HCT116 (cell line): ENCODE measurements at regions not wholly inside any gene's neighbourhood (a gene's known extent, or its start where the extent isn't known, plus 50 kb on each side); places are given as distances from the start of the nearest gene placed in this dataset.

Experiments
- ATAC-seq: fragments of 200-7000 bp; cut with Tn5 transposase; 2 replicates; pipeline ENCODE4 v1.9.1; 2020; ENCODE audit warnings: mild to moderate bottlenecking, moderate library complexity
- BruUV-seq: library from RNA; stranded (reverse); fragments of 400-500 nt; replicated peaks from 2 replicates; lab custom pipeline; 2021; lab: Mats Ljungman, UMichigan
- CTCF ChIA-PET: fragments of 300-600 bp; sonication (Branson Sonifier 250); formaldehyde crosslinking; loops from one replicate; lab custom pipeline; 2021; ENCODE audit warnings: antibody characterized with exemption; lab: Charles Lee
- POLR2A ChIA-PET: fragments of 300-600, 350-600 bp; sonication (Branson Sonifier 250); formaldehyde crosslinking; loops from one replicate; lab custom pipeline; 2021; ENCODE audit warnings: antibody characterized with exemption; lab: Charles Lee
- RAD21 ChIA-PET, 2 experiments: fragments of 300-600 bp; sonication (Branson Sonifier 250); formaldehyde crosslinking; loops; one replicate each; lab custom pipeline; 2023; ENCODE audit warnings: low total read pairs in 2 of 2; ENCODE audit not compliant: uncharacterized antibody in 2 of 2, unreplicated experiment in 2 of 2, low non-redundant PET in 1 of 2; lab: Charles Lee
- DNase-seq: peaks from one replicate; pipeline ENCODE4 v3.0.0-alpha.2; 2010; ENCODE audit warnings: low read depth, low spot score
- H2AFZ ChIP-seq: fragments of 200-600 bp; shearing (Covaris generic), sonication (generic); 2 replicates; pipeline ENCODE4 v1.6.1; 2017; ENCODE audit warnings: low read depth, mixed run types, mixed read lengths, antibody characterized with exemption, low read length; ENCODE audit not compliant: poor library complexity, severe bottlenecking
- H3K27ac ChIP-seq: 2 replicates; pipeline ENCODE4 v1.5.1; 2012; ENCODE audit warnings: low read depth, low read length
- H3K27me3 ChIP-seq: fragments of 200-600 bp; sonication (generic); 2 replicates; pipeline ENCODE4 v1.6.1; 2016; ENCODE audit warnings: mixed run types, low read length, mixed read lengths; ENCODE audit not compliant: insufficient read depth
- H3K36me3 ChIP-seq, 2 experiments: fragments of 200-500 bp in 1 of 2; fragments of 200-600 bp in 1 of 2; sonication (Bioruptor generic) in 1 of 2; sonication (generic) in 1 of 2; 2 replicates each; pipeline versions ENCODE4 v1.5.1 to v1.6.1; 2014 to 2016; ENCODE audit warnings: low read length in 2 of 2, inconsistent platforms in 1 of 2, mixed read lengths in 1 of 2, mixed run types in 1 of 2; ENCODE audit not compliant: insufficient read depth in 2 of 2, control insufficient read depth in 1 of 2
- H3K4me1 ChIP-seq, 2 experiments: fragments of 200-600 bp in 1 of 2; sonication (generic) in 1 of 2; 2 replicates each; pipeline versions ENCODE4 v1.5.1 to v1.6.1; 2012 to 2017; ENCODE audit warnings: low read length in 2 of 2, inconsistent platforms in 1 of 2, mild to moderate bottlenecking in 1 of 2, mixed read lengths in 1 of 2, mixed run types in 1 of 2, moderate library complexity in 1 of 2; ENCODE audit not compliant: insufficient read depth in 2 of 2, control insufficient read depth in 1 of 2
- H3K4me2 ChIP-seq: fragments of 200-600 bp; sonication (generic); 2 replicates; pipeline ENCODE4 v1.6.1; 2017; ENCODE audit warnings: mixed run types, low read length, mixed read lengths
- H3K4me3 ChIP-seq, 2 experiments: fragments of 200-600 bp in 1 of 2; sonication (generic) in 1 of 2; replicated peaks in 1 of 2; 2 replicates each; pipeline ENCODE4 v1.5.1; 2011 to 2016; ENCODE audit warnings: low read length in 2 of 2, control low read depth in 1 of 2, low read depth in 1 of 2, mild to moderate bottlenecking in 1 of 2, mixed read lengths in 1 of 2, mixed run types in 1 of 2
- H3K79me2 ChIP-seq: fragments of 200-600 bp; sonication (generic); 2 replicates; pipeline ENCODE4 v1.6.1; 2017; ENCODE audit warnings: mild to moderate bottlenecking, mixed run types, low read length, moderate library complexity, mixed read lengths; ENCODE audit not compliant: insufficient read depth
- H3K9ac ChIP-seq: fragments of 200-600 bp; sonication (generic); 2 replicates; pipeline ENCODE4 v1.6.1; 2016; ENCODE audit warnings: low read length, mixed read lengths
- H3K9me2 ChIP-seq: fragments of 200-600 bp; sonication (generic), shearing (Covaris generic); 2 replicates; pipeline ENCODE4 v1.6.1; 2017; ENCODE audit warnings: mixed run types, mild to moderate bottlenecking, moderate library complexity; ENCODE audit not compliant: insufficient read depth
- H3K9me3 ChIP-seq, 2 experiments: fragments of 200-500 bp in 1 of 2; fragments of 200-600 bp in 1 of 2; sonication (Bioruptor generic) in 1 of 2; sonication (generic) in 1 of 2; 2 replicates each; pipeline ENCODE4 v1.6.1; 2014 to 2017; ENCODE audit warnings: low read length in 2 of 2, mixed read lengths in 2 of 2, inconsistent platforms in 1 of 2, low read depth in 1 of 2, mild to moderate bottlenecking in 1 of 2, mixed run types in 1 of 2, moderate library complexity in 1 of 2; ENCODE audit not compliant: control insufficient read depth in 1 of 2, insufficient read depth in 1 of 2
- H4K20me1 ChIP-seq: fragments of 200-600 bp; sonication (generic), shearing (Covaris generic); 2 replicates; pipeline ENCODE4 v1.6.1; 2017; ENCODE audit warnings: mixed run types, mild to moderate bottlenecking, moderate library complexity; ENCODE audit not compliant: insufficient read depth
- ATF3 ChIP-seq: IDR thresholded peaks from 2 replicates; pipeline ENCODE4 v1.6.1; 2012
- CEBPB ChIP-seq: IDR thresholded peaks from 2 replicates; pipeline ENCODE4 v1.6.1; 2012; ENCODE audit warnings: low read depth
- CTCF ChIP-seq, 3 experiments: fragments of 200-600 bp in 1 of 3; sonication (generic) in 1 of 3; IDR thresholded peaks in 2 of 3; conservative IDR thresholded peaks in 1 of 3; 2 replicates each; pipeline ENCODE4 v1.5.1; 2012 to 2017; ENCODE audit warnings: low read depth in 2 of 3, low read length in 2 of 3, antibody characterized with exemption in 1 of 3, borderline replicate concordance in 1 of 3, control low read depth in 1 of 3, mild to moderate bottlenecking in 1 of 3, mixed read lengths in 1 of 3, mixed run types in 1 of 3, moderate library complexity in 1 of 3; ENCODE audit not compliant: insufficient read depth in 1 of 3
- EGR1 ChIP-seq: IDR thresholded peaks from 2 replicates; pipeline ENCODE4 v1.6.1; 2012; ENCODE audit warnings: low read depth
- EZH2phosphoT487 ChIP-seq: fragments of 200-600 bp; IDR thresholded peaks from 2 replicates; pipeline ENCODE4 v1.6.1; 2018; ENCODE audit warnings: antibody characterized with exemption, borderline replicate concordance
- REST ChIP-seq: IDR thresholded peaks from 2 replicates; pipeline ENCODE4 v1.6.1; 2012; ENCODE audit warnings: low read depth
- SIN3A ChIP-seq: IDR thresholded peaks from 2 replicates; pipeline ENCODE4 v1.6.1; 2012; ENCODE audit warnings: low read depth
- SP1 ChIP-seq: IDR thresholded peaks from 2 replicates; pipeline ENCODE4 v1.6.1; 2012; ENCODE audit warnings: low read depth
- TCF7L2 ChIP-seq: IDR thresholded peaks from 2 replicates; pipeline ENCODE4 v1.7.0; 2011; ENCODE audit warnings: borderline replicate concordance, inconsistent platforms; ENCODE audit not compliant: insufficient read depth, insufficient read length; ENCODE audit errors: extremely low read depth
- ZBTB33 ChIP-seq: IDR thresholded peaks from 2 replicates; pipeline ENCODE4 v1.6.1; 2011; ENCODE audit warnings: mild to moderate bottlenecking, low read length, moderate library complexity; ENCODE audit not compliant: insufficient replicate concordance; ENCODE audit errors: extremely low read depth
- ZNF274 ChIP-seq: fragments of 200-500 bp; sonication (Bioruptor generic); IDR thresholded peaks from 2 replicates; pipeline ENCODE4 v1.6.1; 2014; ENCODE audit warnings: mild to moderate bottlenecking, low read depth, low read length, inconsistent platforms
- intact Hi-C: fragments of 100-400 bp; cut with micrococcal nuclease; formaldehyde crosslinking; loops from 2 replicates; pipeline ENCODE4 v1.10.0; 2022

GRCh38 chr10:81248886-81249285 lies 626.1 kb upstream of the NRG3 start:
- no TSS peak for BruUV-seq
- no peak overlapping the region for H2AFZ ChIP-seq
- peaks cover 0 to 4% of the 10 kb centered on the region in 2 experiments; a peak in 2 of 4 replicates for H3K9me3 ChIP-seq
- ATAC-seq = no peak
- no peak overlapping the region for H3K4me3 ChIP-seq
- H3K27me3 ChIP-seq = no peaks in the 10 kb centered on the region
- H3K4me1 ChIP-seq = no peaks in the 10 kb centered on the region
- no peak overlapping the region for H3K9ac ChIP-seq
- no peak for TF ChIP-seq ZNF274
- TF ChIP-seq CEBPB = no peak
- no peak for TF ChIP-seq TCF7L2
- no peak for TF ChIP-seq SP1
- TF ChIP-seq REST = no peak
- no peak for TF ChIP-seq SIN3A
- TF ChIP-seq ATF3 = no peak
- no peak for TF ChIP-seq CTCF (IDR thresholded peaks at IDR 0.05 in 2 of 3, conservative IDR thresholded peaks at IDR 0.05 in 1 of 3; ENCODE audit: borderline replicate concordance in 1 of 3, insufficient read depth in 1 of 3, low read depth in 2 of 3, low read length in 2 of 3)
- no peak for TF ChIP-seq ZBTB33
- no peak for TF ChIP-seq EGR1
- TF ChIP-seq EZH2phosphoT487 = no peak
- RAD21 ChIA-PET = no interaction called here
- no peaks in the 10 kb centered on the region for H4K20me1 ChIP-seq
- intact Hi-C loops = no loop called here
- no peak for DNase-seq
- no peaks in the 10 kb centered on the region for H3K79me2 ChIP-seq
- no peaks in the 10 kb centered on the region for H3K36me3 ChIP-seq
- POLR2A ChIA-PET = no interaction called here
- H3K4me2 ChIP-seq = no peak overlapping the region
- H3K9me2 ChIP-seq = no peaks in the 10 kb centered on the region
- H3K27ac ChIP-seq = no peak overlapping the region
- CTCF ChIA-PET = no interaction called here
